ENCODE measurements at regions not wholly inside any gene's neighbourhood (a gene's known extent, or its start where the extent isn't known, plus 50 kb on each side); places are given as distances from the start of the nearest gene placed in this dataset.

GRCh38 chr12:124213666-124214347 is 81.1 kb upstream of the RFLNA start (continued):
- TF ChIP-seq SAP30 (IDR thresholded peaks at IDR 0.05; ENCODE audit: insufficient read depth, insufficient replicate concordance, low read length) (no peak), BRCA1 (IDR thresholded peaks at IDR 0.05; ENCODE audit: low read depth, low read length) (no peak)
